ENCODE measurements at regions not wholly inside any gene's neighbourhood (a gene's known extent, or its start where the extent isn't known, plus 50 kb on each side); places are given as distances from the start of the nearest gene placed in this dataset.
"Not testable (repeated sequence)": the region's sequence is repeated elsewhere in the genome, so short reads cannot be mapped to it uniquely, and the experiment has no call there.

DNA sequence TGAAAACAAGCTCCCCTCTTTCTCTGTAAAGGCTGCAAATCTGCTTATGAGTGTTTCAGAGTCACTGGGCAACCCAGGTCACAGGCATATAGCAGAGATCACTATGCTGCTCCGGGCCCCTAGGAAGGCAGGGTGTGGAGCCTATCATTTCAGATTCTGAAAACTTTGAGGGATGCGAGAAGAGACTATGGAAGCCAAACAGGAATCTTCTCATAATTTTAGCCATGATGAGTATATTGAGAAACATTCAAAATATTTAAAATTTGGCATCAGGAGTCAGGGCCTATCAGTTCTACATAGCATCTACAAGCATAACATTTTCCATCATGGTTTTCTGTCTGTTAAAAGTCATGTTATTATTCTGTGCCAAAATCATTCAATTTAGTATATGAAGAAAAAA lies 61.7 kb upstream of the ATXN3L start:
- no peak for DNase-seq (ENCODE audit: low spot score)

GRCh38 chrX:13380211-13380610 lies 60.4 kb upstream of the ATXN3L start:
- no peak for DNase-seq (ENCODE audit: low spot score)

DNA sequence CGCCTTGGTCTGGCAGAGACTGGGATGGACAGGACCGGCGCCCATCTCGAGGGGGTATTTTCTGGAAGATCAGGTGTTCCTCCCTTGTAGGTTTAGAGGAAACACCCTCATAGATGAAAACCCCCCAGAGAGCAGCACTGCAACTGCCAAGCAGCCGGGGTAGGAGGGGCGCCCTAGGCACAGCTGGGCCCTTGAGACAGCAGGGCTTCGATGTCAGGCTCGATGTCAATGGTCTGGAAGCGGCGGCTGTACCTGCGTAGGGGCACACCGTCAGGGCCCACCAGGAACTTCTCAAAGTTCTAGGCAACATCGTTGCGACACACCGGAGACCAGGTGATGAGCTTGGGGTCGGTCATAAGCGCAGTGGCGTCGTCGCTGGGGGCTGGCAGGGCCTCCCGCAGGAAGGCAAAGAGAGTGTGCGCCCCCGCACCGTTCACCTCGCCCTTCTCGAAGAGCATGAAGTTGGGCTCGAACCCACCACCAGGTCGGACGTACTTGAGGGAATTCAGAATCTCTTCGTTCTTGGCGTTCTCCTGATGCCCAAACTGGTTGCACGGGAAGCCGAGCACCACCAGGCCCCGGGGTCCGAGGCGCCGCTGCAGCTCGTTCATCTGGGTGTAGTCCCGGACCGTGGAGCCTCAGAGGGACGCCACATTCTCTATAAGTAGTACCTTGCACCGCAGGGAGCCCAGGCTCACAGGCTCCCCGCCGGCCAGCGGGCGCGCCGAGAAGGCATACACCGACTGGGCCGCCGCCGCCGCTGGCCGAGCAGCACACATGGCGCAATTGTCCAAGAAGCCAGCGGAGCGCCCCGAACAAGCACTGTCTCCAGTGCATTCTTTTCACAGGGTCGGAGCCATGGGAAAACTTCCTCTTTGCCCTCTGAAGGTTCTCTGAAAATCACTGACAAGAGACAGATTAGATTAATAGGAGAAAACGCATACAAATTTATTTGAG lies 59.0 kb upstream of the ATXN3L start:
- not testable (repeated sequence) for DNase-seq (ENCODE audit: low spot score)

DNA sequence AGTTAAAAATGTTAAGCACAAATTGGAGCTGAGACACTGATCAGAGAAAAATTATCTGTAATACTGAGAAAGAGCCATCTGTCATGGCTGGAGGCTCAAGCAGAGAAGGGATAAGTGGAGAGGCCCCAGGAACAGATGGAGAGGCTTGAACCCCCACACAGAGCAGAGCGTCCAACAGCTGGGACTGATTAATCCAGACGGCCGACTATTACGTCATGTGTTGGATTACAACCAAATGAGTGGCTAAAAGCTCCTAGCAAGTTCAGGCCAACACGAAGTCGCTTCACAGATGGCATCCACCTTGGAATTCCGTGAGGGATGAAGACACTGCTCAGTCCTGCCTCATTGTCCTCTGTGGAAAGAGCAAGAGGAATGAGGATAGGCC lies 57.7 kb upstream of the ATXN3L start:
- no peak for DNase-seq (ENCODE audit: low spot score)

DNA sequence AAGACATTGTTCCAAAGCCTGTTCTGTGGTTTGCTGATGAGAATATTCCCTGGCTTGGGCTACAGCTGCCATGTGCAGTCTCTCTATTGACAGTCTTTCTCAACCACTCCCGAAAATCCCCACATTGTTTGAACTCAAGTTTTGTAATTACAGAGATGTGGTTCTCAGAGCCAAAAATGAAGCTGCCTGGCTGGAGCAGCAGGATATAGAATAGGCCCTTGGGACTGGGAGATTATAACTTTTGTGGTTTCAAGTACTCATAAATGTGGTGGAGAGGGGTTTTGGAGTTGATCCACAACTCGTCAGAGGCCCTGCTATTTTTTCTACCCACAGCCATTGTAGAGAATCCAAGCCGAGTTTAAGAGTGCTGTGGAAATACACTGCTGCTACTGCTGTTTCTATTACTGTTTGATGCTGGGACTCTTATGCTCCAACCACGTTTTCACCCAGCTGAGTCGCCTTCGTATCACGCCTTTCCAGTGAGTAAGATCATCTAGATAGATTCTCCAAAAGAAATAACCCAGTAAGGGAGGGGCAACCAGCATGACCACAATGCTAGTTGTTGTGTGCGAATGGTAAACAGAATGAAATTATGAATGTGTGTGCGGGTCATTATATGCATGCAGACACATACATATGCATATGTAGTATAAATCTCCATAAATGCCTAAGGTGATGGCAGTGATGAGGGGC lies 57.1 kb upstream of the ATXN3L start:
- no peak for DNase-seq (ENCODE audit: low spot score)

DNA sequence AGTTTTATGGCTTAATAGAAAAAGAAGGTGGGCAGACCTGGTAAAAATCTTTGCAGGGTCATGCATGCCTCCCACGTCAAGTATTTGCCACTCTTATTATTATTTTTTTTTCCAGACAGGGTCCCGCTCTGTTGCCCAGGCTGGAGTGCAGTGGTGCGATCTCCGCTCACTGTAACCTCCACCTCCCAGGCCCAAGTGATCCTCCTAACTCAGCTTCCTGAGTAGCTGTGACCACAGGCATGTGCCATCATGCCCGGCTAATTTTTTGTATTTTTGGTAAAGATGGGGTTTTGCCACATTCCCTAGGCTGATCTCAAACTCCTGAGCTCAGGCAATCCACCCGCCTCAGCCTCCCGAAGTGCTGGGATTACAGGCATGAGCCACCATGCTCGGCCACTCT lies 55.7 kb upstream of the ATXN3L start:
- DNase-seq (ENCODE audit: low spot score) = not testable (repeated sequence)

- DNase-seq (ENCODE audit: low spot score) = no peak
Observed at GRCh38 chrX:13374364-13374763, 54.5 kb upstream of the ATXN3L start.

GRCh38 chrX:13373431-13374187 lies 53.8 kb upstream of the ATXN3L start:
- DNase-seq (ENCODE audit: low spot score) = no peak

DNA sequence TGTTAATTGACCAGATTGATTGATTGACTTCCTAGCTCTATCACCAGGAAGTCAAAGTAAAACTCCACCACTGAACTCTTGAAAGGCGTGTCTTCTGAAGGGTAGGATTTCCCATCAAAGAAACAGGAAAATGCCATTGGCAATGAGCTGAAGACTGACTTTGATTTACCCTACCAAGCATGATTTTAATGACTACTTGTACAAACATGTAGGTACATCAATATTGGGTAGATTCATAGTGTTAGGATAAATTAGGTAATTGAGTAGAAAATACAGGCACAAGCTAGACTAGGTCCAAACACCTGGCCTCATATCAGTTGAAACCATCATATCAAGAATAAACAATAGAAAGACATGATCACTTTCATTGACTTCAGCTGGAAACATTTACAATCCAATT lies 53.2 kb upstream of the ATXN3L start:
- DNase-seq (ENCODE audit: low spot score) = no peak

DNA sequence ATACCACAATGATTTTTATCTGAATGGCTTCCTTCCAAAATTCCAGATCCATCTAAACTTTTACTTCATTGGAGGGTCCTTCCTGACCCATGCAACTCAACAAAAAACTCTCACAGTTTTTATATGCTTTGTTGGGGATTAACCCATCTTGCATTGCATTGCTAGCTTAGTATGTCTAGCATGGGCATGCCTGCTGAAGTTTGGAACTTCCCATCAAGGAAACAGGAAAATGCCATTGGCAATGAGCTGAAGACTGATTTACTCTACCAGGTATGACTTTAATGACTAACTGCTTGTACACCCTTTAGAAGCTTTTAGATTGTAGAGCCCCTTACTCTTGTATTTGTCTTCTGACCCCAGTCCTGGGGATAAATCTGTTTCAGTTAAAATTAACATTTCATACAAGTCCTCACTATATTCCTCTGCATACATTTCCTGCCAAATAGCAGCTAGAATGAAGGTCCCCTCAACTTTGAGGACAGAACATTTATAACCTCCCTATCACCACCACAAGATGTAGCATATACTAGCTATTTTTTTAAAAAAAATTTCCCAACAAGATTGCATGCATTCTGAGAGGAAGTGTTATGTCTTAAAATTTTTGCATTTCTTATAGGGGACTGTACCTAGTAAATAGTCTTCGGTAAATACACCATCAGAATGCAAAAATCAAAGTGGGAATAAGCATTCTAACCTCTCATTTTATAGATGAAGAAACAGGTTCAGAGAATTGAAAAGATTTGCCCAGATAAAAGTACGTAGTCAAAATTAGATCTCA lies 52.5 kb upstream of the ATXN3L start:
- DNase-seq (ENCODE audit: low spot score) = no peak

DNA sequence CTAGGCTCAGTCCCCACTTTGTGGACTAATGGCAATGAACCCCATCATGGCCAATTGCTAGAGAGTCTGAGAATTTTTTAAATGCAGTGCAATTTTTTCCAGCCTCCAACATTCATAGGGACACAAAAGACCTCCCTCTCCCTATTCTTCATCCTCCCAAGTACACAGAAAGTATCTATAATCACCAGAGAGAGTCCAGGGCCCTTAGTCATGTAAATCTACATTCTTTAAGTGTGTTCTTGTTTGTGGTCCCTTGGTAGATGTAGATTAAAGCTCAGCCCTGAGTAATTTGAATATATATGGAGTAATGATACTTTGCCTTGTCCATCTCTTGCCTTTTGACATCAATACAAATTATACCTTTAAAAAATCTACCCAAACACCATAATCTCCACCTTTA lies 51.3 kb upstream of the ATXN3L start:
- no peak for DNase-seq (ENCODE audit: low spot score)

DNA sequence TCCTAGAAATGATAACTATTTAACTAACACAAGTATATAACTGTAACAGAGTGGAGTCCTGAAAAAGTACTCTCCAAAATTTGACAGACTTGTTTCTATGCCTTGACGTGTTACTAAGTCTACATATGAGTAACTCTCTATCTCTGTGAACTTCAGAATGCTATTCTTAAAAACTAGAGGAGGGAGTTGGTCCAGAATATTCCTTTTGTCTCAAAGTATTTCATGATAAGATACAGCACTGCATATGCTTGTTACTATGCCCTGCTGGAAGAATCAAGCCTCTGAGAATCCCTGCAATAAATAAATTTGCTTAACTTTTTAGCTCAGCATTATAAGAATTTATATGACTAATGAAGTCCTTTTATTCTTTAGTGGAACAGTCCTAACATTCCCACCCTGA lies 50.9 kb upstream of the ATXN3L start:
- DNase-seq (ENCODE audit: low spot score) = no peak
